Neural crest cell (in vitro differentiated cells): ENCODE measurements at regions not wholly inside any gene's neighbourhood (a gene's known extent, or its start where the extent isn't known, plus 50 kb on each side); places are given as distances from the start of the nearest gene placed in this dataset.

Experiments used
- DNase-seq: peaks from one replicate; pipeline ENCODE4 v3.0.0; 2021; ENCODE audit warnings: low read depth, mixed read lengths, low spot score
- H3K27ac Mint-ChIP-seq: one replicate; pipeline ENCODE4 v1.8.0; 2021; ENCODE audit warnings: mild to moderate bottlenecking, mixed read lengths; ENCODE audit not compliant: unreplicated experiment
- H3K27me3 Mint-ChIP-seq: 2 replicates; pipeline ENCODE4 v1.8.0; 2021; ENCODE audit warnings: low read depth, mild to moderate bottlenecking, mixed read lengths
- H3K36me3 Mint-ChIP-seq: 2 replicates; pipeline ENCODE4 v1.8.0; 2021; ENCODE audit warnings: low read depth, mild to moderate bottlenecking, mixed read lengths
- H3K4me1 Mint-ChIP-seq: 2 replicates; pipeline ENCODE4 v1.8.0; 2021; ENCODE audit warnings: mixed read lengths
- H3K4me3 Mint-ChIP-seq: one replicate; pipeline ENCODE4 v1.8.0; 2021; ENCODE audit warnings: mild to moderate bottlenecking, mixed read lengths
- H3K9me3 Mint-ChIP-seq: 2 replicates; pipeline ENCODE4 v1.8.0; 2021; ENCODE audit warnings: mixed read lengths
- CTCF ChIP-seq: fragments of 200-600 bp; sonication (generic); conservative IDR thresholded peaks from 2 replicates; pipeline ENCODE4 v1.5.0; 2021; ENCODE audit warnings: antibody characterized with exemption, mild to moderate bottlenecking

- no peaks in the 10 kb centered on the region for H3K4me1 Mint-ChIP-seq
- no peaks in the 10 kb centered on the region for H3K36me3 Mint-ChIP-seq
- H3K27me3 Mint-ChIP-seq, result peaks cover 7% of the 10 kb centered on the region
- TF ChIP-seq CTCF, result no peak
- peaks cover 10% of the 10 kb centered on the region for H3K9me3 Mint-ChIP-seq
- no peak overlapping the region for H3K27ac Mint-ChIP-seq
- no peak for DNase-seq
- H3K4me3 Mint-ChIP-seq, result no peak overlapping the region
These were observed 110.0 kb downstream of the QRSL1 start for GRCh38 chr6:106739387-106739786.

- Mint-ChIP-seq H3K9me3 (no peaks in the 10 kb centered on the region), H3K27ac (no peak overlapping the region), H3K4me1 (no peaks in the 10 kb centered on the region), H3K27me3 (peaks cover 9% of the 10 kb centered on the region), H3K36me3 (no peaks in the 10 kb centered on the region), H3K4me3 (no peak overlapping the region)
- no peak for DNase-seq
- TF ChIP-seq CTCF, result no peak
These were observed 107.1 kb downstream of the QRSL1 start for GRCh38 chr6:106736502-106736901.

DNA sequence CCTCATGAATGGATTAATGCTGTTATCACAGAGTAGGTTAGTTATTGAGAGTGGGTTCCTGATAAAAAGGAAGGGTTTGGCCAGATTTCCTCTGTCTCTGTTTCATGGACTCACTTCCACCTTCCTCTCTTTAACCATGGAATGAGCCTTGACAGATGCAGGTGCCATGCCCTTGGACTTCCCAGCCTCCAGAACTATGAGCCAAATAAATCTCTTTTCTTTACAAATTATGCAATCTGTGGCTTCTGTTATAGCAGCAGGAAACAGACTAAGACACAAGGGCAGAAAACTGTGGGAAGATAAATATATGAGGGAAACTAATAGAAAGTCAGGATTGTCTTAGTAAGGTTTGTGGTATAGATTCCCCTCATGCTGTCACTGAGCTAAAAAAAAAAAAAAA lies 106.5 kb downstream of the QRSL1 start:
- no peaks in the 10 kb centered on the region for H3K9me3 Mint-ChIP-seq
- DNase-seq, result no peak
- peaks cover 9% of the 10 kb centered on the region for H3K27me3 Mint-ChIP-seq
- TF ChIP-seq CTCF, result no peak
- no peaks in the 10 kb centered on the region for H3K4me1 Mint-ChIP-seq
- H3K4me3 Mint-ChIP-seq, result no peak overlapping the region
- H3K36me3 Mint-ChIP-seq, result no peaks in the 10 kb centered on the region
- no peak overlapping the region for H3K27ac Mint-ChIP-seq

- Mint-ChIP-seq H3K27me3 (peaks cover 9% of the 10 kb centered on the region), H3K4me1 (no peaks in the 10 kb centered on the region), H3K36me3 (no peaks in the 10 kb centered on the region), H3K4me3 (no peak overlapping the region), H3K9me3 (no peaks in the 10 kb centered on the region), H3K27ac (no peak overlapping the region)
- DNase-seq, result no peak
- no peak for TF ChIP-seq CTCF
These were observed 105.8 kb downstream of the QRSL1 start for GRCh38 chr6:106735136-106735633.

GRCh38 chr6:106733386-106733785 lies 104.0 kb downstream of the QRSL1 start:
- no peaks in the 10 kb centered on the region for H3K9me3 Mint-ChIP-seq
- H3K27ac Mint-ChIP-seq, result no peak overlapping the region
- no peaks in the 10 kb centered on the region for H3K4me1 Mint-ChIP-seq
- no peak overlapping the region for H3K4me3 Mint-ChIP-seq
- no peaks in the 10 kb centered on the region for H3K36me3 Mint-ChIP-seq
- no peak for TF ChIP-seq CTCF
- DNase-seq, result no peak
- peaks cover 9% of the 10 kb centered on the region for H3K27me3 Mint-ChIP-seq
